GM19035 (cell line): ENCODE measurements at regions not wholly inside any gene's neighbourhood (a gene's known extent, or its start where the extent isn't known, plus 50 kb on each side); places are given as distances from the start of the nearest gene placed in this dataset.

Experiments
- ATAC-seq: cut with Tn5 transposase; IDR thresholded peaks from one replicate; pipeline ENCODE4 v1.9.1; 2021; ENCODE audit not compliant: unreplicated experiment

DNA sequence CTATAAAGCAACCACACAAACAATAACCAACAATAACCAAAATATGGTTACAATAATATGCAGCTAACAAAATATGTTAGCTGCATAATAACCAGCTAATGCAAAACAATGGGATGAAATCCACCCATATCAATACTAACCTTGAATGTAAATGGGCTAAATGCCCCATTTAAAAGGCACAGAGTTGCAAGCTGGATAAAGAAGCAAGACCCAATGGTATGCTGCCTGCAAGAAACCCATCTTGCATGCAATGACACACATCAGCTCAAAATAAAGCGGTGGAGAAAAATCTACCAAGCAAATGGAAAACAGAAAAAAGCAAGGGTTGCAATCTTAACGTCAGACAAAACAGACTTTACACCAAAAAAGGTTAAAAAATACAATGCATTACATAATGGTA, 316.5 kb upstream of the NR5A2 start:
- no peak for ATAC-seq

- ATAC-seq: no peak
These were observed 310.8 kb upstream of the NR5A2 start for GRCh38 chr1:199716729-199717128.

GRCh38 chr1:199719156-199719842, 308.2 kb upstream of the NR5A2 start:
- no peak for ATAC-seq

GRCh38 chr1:199720496-199720895, 307.0 kb upstream of the NR5A2 start:
- no peak for ATAC-seq

- ATAC-seq: no peak
These were observed 306.5 kb upstream of the NR5A2 start for GRCh38 chr1:199721001-199721400.

DNA sequence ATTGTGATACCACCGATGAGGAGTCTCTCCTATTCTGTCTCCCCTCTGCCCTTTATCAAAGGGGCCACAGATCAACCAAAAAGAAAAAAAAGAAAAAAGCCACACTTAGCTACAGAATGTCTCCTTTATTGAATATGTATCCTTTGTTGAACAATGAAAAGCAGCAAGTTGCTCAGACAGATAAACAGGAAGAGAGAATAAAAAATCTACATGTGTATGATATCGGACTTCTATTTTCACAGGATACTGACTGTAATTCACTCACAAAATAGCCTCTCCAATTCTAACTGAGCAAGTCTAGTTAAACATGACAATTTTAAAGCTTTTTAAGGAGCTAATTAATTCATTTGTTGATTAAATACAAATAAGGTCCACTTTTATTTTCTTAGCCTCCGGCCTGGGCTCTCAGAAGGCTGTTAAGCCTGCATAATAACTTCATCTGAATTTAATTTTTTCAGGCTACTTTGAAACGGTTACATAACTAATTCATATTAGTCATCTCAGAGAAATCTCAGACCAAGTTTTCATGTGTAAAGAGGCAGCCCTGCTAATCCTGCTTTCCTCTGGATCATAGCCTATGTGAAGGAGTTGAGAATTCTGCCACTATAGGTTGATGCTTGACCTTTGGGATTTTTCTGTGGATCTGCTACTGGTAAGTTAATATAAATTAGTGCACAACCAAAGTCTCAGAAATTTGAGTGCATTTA, 304.1 kb upstream of the NR5A2 start:
- no peak for ATAC-seq

GRCh38 chr1:199724049-199724448, 303.5 kb upstream of the NR5A2 start:
- no peak for ATAC-seq

DNA sequence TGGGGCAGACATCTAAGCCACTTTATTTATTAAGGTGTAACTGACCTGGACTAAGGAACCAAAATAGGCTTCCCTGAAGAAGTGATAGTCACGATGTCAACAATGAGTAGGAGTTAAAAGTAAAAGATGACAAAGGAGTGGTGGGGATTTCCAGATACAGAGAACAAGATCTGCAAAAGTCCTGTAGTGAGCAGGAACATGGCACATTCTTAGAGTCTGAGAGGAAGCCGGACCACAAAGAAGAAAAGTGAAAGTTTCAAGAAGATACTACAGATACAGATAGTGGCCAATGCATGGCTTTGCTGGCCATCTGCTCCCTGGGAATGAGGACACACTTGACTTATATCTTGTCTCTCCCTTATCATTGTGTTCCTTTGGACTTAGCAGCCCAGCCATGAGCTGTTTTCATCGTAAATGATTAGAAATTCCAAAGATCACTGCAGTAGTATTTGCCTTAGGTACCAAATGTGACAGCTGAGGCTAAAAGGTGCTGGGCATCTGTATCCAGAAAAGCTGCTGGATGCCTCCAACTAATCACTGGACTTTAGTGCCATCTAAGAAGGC, 302.4 kb upstream of the NR5A2 start:
- no peak for ATAC-seq

- ATAC-seq: no peak
These were observed 299.8 kb upstream of the NR5A2 start for GRCh38 chr1:199727682-199728081.

DNA sequence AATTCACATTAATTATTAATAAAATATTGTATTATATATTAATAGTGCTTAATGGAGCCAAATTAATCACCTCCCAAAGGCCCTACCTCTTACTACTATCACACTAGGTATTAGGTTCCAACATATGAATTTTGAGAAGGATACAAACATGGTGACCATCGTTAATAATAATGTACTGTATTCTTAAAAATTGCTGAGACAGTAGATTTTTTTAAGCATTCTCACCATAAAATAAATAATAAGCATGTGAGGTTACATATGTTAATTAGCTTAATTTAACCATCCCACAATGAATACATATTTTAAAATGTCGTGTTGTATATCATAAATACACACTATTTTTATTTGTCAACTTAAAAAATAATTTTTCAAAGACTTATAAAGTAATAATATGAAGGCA, 299.2 kb upstream of the NR5A2 start:
- no peak for ATAC-seq

GRCh38 chr1:199733125-199733524, 294.4 kb upstream of the NR5A2 start:
- no peak for ATAC-seq

DNA sequence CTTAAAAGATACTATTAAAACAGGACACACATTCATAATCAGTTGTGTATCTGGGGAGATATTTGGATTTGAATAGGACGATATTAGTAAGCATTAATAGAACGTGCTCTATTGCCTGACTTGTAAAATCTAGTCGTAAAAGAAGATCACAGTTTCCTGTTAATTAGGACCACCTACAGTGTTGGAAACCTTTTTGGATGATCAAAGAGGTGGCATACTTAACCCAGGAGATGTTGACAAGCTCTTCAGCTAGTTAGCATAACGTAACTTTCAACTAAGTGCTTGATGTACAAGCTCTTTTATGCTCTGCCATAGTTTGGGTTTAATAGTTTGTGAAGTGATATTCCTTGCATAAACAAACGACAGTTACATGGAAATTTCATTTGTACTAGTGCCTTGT, 293.3 kb upstream of the NR5A2 start:
- no peak for ATAC-seq

DNA sequence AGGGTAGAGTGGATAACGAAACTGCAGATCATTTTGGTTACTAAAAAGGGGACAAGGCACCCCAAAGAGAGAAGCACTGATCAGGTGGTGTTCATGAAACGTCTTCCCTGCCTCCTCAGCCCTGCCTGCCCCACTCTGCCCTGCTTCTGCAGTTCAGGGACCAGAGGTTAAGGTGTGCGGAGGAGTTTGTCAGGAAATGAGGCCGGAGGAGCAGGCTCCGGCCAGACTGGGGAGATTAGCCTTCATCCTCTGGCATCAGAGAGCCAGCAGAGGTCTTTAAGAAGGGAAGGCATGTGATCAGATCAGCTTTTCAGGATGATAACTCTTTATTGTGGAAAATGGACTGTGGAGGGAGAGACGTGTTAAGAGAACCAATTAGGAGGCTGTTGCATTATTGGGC, 291.9 kb upstream of the NR5A2 start:
- ATAC-seq: no peak

DNA sequence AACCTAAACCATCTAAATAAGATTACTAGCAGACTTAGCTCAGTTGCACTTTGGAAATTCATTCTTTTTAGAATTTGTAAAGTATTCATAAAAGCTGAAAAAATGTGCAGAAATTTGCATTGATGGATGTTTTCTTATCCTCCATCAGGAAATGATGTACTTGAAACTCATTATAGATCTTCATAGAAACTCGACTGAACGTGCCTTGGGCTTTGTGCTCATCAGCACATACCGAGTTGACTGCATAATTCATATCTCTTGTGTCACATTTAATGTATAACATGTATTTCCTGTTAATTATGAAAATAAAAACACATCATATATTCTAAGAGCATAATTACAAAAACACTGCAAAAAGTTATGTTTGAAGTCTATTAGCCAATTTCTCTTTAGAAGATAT, 290.9 kb upstream of the NR5A2 start:
- no peak for ATAC-seq

- no peak for ATAC-seq
These were observed 285.9 kb upstream of the NR5A2 start for GRCh38 chr1:199741586-199741985.

GRCh38 chr1:199742547-199742946, 285.0 kb upstream of the NR5A2 start:
- no peak for ATAC-seq

- no peak for ATAC-seq
These were observed 284.3 kb upstream of the NR5A2 start for GRCh38 chr1:199743227-199743626.

DNA sequence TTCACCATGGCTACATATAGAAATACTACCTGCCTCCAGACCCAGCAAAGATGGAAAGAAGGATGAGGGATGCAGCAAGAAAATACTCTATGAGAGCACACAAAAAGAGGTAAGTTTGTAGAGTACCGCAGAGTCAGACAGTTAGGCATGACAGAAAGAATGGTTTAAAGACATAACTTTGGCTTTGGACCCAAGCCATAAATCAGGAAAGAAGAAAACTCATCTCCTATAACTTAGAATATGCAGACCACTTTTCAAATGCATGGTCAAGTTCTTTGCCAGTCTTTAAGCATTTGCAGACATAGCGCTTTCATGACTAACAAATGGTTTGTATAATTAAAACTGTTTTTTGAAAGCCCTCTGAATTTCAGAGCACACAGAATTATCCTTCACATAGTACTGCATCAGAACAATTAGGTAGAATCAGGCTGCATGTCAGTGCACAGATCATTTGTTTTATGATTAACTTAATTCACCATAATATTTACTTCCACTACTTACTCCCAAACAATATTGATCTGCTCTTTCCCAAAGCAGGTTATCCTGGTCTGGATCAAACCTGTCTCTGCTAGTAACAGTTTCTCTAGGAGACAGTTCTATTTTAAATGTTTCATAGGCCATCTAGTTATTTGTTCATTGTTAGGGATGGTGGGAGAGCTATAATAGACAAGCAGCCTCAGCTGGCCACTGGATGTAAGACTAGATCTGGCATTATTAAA, 280.7 kb upstream of the NR5A2 start:
- ATAC-seq: no peak

DNA sequence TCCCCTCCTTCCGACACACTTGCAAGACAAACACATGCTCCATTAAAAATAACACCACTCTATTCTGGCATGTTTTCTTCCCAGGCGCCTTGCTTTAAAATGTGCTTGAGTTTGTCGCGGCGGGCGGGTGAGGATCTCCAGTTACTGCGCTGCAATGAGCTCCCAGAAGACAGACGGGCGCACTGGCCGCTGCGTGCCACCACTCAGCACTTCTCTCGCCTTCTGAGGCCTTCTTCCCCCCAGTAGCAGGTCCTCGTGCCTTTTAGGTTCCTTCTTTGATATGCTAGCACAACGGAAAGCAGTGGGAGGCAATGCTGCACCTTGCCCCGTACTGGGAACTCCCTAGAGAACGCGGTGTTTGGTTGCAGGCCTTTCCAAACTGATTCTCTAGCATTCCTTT, 279.5 kb upstream of the NR5A2 start:
- ATAC-seq: no peak

DNA sequence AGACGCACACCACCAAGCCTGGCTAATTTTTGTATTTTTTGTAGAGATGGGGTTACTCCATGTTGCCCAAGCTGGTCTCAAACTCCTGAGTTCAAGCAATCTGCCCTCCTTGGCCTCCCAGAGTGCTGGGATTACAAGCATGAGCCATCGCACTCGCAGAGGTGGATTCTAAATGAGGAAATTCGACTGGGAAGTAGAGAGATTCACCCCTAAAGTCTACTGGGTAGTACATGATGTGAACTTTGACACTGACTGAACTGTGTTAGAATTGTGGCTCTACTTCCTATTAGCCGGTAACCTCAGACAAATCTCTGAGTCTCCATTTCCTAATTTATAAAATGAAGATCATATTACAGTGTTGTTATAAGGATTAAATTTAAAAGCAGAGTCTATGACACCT, 276.0 kb upstream of the NR5A2 start:
- no peak for ATAC-seq

GRCh38 chr1:199751962-199752687, 275.4 kb upstream of the NR5A2 start:
- no peak for ATAC-seq
